Stimulated activated CD4-positive, alpha-beta T cell treated with anti-CD3 and anti-CD28 coated beads, TNF-alpha, amount 100 ng/mL, for 1 hour (primary cell): ENCODE measurements at regions not wholly inside any gene's neighbourhood (a gene's known extent, or its start where the extent isn't known, plus 50 kb on each side); places are given as distances from the start of the nearest gene placed in this dataset.

Experiments
- DNase-seq, 3 donors: peaks; one replicate each; pipeline ENCODE4 v3.0.0-alpha.2; 2020; ENCODE audit warnings: low read depth in 3 of 3, low spot score in 1 of 3

GRCh38 chr5:158553962-158554336 lies 545.8 kb downstream of the EBF1 start:
- no peak for DNase-seq

GRCh38 chr5:158553195-158553961 lies 546.3 kb downstream of the EBF1 start:
- DNase-seq, result no peak

GRCh38 chr5:158552241-158552640 lies 547.5 kb downstream of the EBF1 start:
- DNase-seq, result no peak

- no peak for DNase-seq
Observed at GRCh38 chr5:158549311-158549710, 550.4 kb downstream of the EBF1 start.

- DNase-seq, result no peak
Observed at GRCh38 chr5:158546748-158547147, 553.0 kb downstream of the EBF1 start.

- no peak for DNase-seq
Observed at GRCh38 chr5:158545949-158546530, 553.7 kb downstream of the EBF1 start.

GRCh38 chr5:158544388-158545339 lies 555.1 kb downstream of the EBF1 start:
- no peak for DNase-seq

GRCh38 chr5:158543539-158544387 lies 556.0 kb downstream of the EBF1 start:
- no peak for DNase-seq

- no peak for DNase-seq
Observed at GRCh38 chr5:158541536-158542297, 558.0 kb downstream of the EBF1 start.

GRCh38 chr5:158538506-158539074 lies 561.1 kb downstream of the EBF1 start:
- no peak for DNase-seq

- DNase-seq, result no peak
Observed at GRCh38 chr5:158537366-158537765, 562.4 kb downstream of the EBF1 start.

- no peak for DNase-seq
Observed at GRCh38 chr5:158534203-158534602, 565.5 kb downstream of the EBF1 start.

GRCh38 chr5:158532739-158533138 lies 567.0 kb downstream of the EBF1 start:
- DNase-seq, result no peak

GRCh38 chr5:158531860-158532259 lies 567.9 kb downstream of the EBF1 start:
- DNase-seq, result no peak

- DNase-seq, result no peak
Observed at GRCh38 chr5:158530115-158530514, 569.6 kb downstream of the EBF1 start.

- no peak for DNase-seq
Observed at GRCh38 chr5:158529454-158529853, 570.3 kb downstream of the EBF1 start.

GRCh38 chr5:158525663-158526062 lies 574.1 kb downstream of the EBF1 start:
- DNase-seq, result no peak

GRCh38 chr5:158524070-158524469 lies 575.6 kb downstream of the EBF1 start:
- DNase-seq, result no peak

GRCh38 chr5:158522776-158523175 lies 576.9 kb downstream of the EBF1 start:
- DNase-seq, result no peak

GRCh38 chr5:158521995-158522394 lies 577.7 kb downstream of the EBF1 start:
- no peak for DNase-seq
